HepG2 (cell line): ENCODE measurements at regions not wholly inside any gene's neighbourhood (a gene's known extent, or its start where the extent isn't known, plus 50 kb on each side); places are given as distances from the start of the nearest gene placed in this dataset.
A peak's percentile ranks its signal among the peaks of the same experiment; 100 is the strongest.

Experiments used
- ATF2 ChIP-seq: sonication (generic); formaldehyde crosslinking; IDR thresholded peaks from 2 replicates; pipeline ENCODE4 v1.4.0; 2020; ENCODE audit warnings: missing genetic modification reagents
- CREM ChIP-seq, 2 experiments: sonication (generic) in 1 of 2; formaldehyde crosslinking in 1 of 2; IDR thresholded peaks; 2 replicates each; pipeline versions ENCODE4 v1.4.0 to v1.6.1; 2016 to 2020; ENCODE audit warnings: antibody characterized with exemption in 1 of 2, mild to moderate bottlenecking in 1 of 2, missing genetic modification reagents in 1 of 2
- DNMT3B ChIP-seq: conservative IDR thresholded peaks from 2 replicates; pipeline ENCODE4 v1.6.1; 2016; ENCODE audit warnings: missing biosample characterization, control low read depth
- EED ChIP-seq: sonication (generic); formaldehyde crosslinking; IDR thresholded peaks from 2 replicates; pipeline ENCODE4 v1.5.0; 2020; ENCODE audit warnings: mild to moderate bottlenecking, missing genetic modification reagents
- GMEB2 ChIP-seq: IDR thresholded peaks from 2 replicates; pipeline ENCODE4 v1.6.1; 2016; ENCODE audit warnings: missing biosample characterization, missing genetic modification reagents, low read depth
- HNRNPUL1 ChIP-seq: fragments of 200-400 bp; formaldehyde crosslinking; IDR thresholded peaks from 2 replicates; pipeline ENCODE4 v1.6.1; 2017; ENCODE audit warnings: low read depth, mild to moderate bottlenecking, low read length, moderate library complexity
- HOXA3 ChIP-seq: sonication (generic); formaldehyde crosslinking; IDR thresholded peaks from 2 replicates; pipeline ENCODE4 v1.5.0; 2020; ENCODE audit warnings: missing genetic modification reagents
- MEF2D ChIP-seq: sonication (generic); formaldehyde crosslinking; IDR thresholded peaks from 2 replicates; pipeline ENCODE4 v1.5.1; 2020; ENCODE audit warnings: mild to moderate bottlenecking, missing genetic modification reagents
- MTERF4 ChIP-seq: sonication (generic); formaldehyde crosslinking; IDR thresholded peaks from 2 replicates; pipeline ENCODE4 v1.8.0; 2023; ENCODE audit warnings: mild to moderate bottlenecking, missing genetic modification reagents
- NR1H2 ChIP-seq: sonication (generic); formaldehyde crosslinking; IDR thresholded peaks from 2 replicates; pipeline ENCODE4 v1.8.1; 2022; ENCODE audit warnings: low read depth, missing genetic modification reagents, borderline replicate concordance
- NR2F6 ChIP-seq, 2 experiments: IDR thresholded peaks; 2 replicates each; pipeline ENCODE4 v1.6.1; 2016; ENCODE audit warnings: antibody characterized with exemption in 1 of 2, mild to moderate bottlenecking in 1 of 2
- PATZ1 ChIP-seq: sonication (generic); formaldehyde crosslinking; IDR thresholded peaks from 2 replicates; pipeline ENCODE4 v1.4.0; 2020; ENCODE audit warnings: missing genetic modification reagents
- RXRB ChIP-seq: IDR thresholded peaks from 2 replicates; pipeline ENCODE4 v1.6.1; 2016; ENCODE audit warnings: borderline replicate concordance, missing genetic modification reagents, missing compliant biosample characterization
- TAF15 ChIP-seq: fragments of 200-400 bp; formaldehyde crosslinking; IDR thresholded peaks from one replicate; pipeline ENCODE4 v1.6.1; 2018; ENCODE audit warnings: mild to moderate bottlenecking, low read depth, low read length; ENCODE audit not compliant: poor library complexity, severe bottlenecking
- TCF7 ChIP-seq: sonication (generic); IDR thresholded peaks from 2 replicates; pipeline ENCODE4 v1.6.1; 2016; ENCODE audit warnings: antibody characterized with exemption, low read depth
- TFDP2 ChIP-seq: sonication (generic); formaldehyde crosslinking; IDR thresholded peaks from 2 replicates; pipeline ENCODE4 v1.4.0; 2020; ENCODE audit warnings: missing genetic modification reagents
- TOE1 ChIP-seq: sonication (generic); formaldehyde crosslinking; IDR thresholded peaks from 2 replicates; pipeline ENCODE4 v1.4.0; 2020; ENCODE audit warnings: mild to moderate bottlenecking, missing genetic modification reagents
- U2AF2 ChIP-seq: fragments of 200-400 bp; formaldehyde crosslinking; IDR thresholded peaks from 2 replicates; pipeline ENCODE4 v1.6.1; 2017; ENCODE audit warnings: low read depth, mild to moderate bottlenecking, low read length
- ZFP36 ChIP-seq: fragments of 150-350 bp; IDR thresholded peaks from 2 replicates; pipeline ENCODE4 v1.6.1; 2018; ENCODE audit warnings: borderline replicate concordance, low read length, low read depth; ENCODE audit not compliant: partially characterized antibody
- ZNF34 ChIP-seq: sonication (generic); formaldehyde crosslinking; IDR thresholded peaks from 2 replicates; pipeline ENCODE4 v1.4.0; 2020; ENCODE audit warnings: mild to moderate bottlenecking, missing genetic modification reagents, borderline replicate concordance
- ZNF501 ChIP-seq: sonication (generic); formaldehyde crosslinking; IDR thresholded peaks from 2 replicates; pipeline ENCODE4 v1.5.1; 2020; ENCODE audit warnings: mild to moderate bottlenecking, moderate library complexity, missing genetic modification reagents
- ZNF713 ChIP-seq: sonication (generic); formaldehyde crosslinking; IDR thresholded peaks from 2 replicates; pipeline ENCODE4 v1.4.0; 2020; ENCODE audit warnings: mild to moderate bottlenecking, missing genetic modification reagents
- ZNF83 ChIP-seq: sonication (generic); formaldehyde crosslinking; IDR thresholded peaks from 2 replicates; pipeline ENCODE4 v1.4.0; 2020; ENCODE audit warnings: missing genetic modification reagents, mild to moderate bottlenecking, borderline replicate concordance
- ZSCAN20 ChIP-seq: sonication (generic); formaldehyde crosslinking; IDR thresholded peaks from 2 replicates; pipeline ENCODE4 v1.4.0; 2020; ENCODE audit warnings: missing genetic modification reagents, mild to moderate bottlenecking, borderline replicate concordance

- no peak for TF ChIP-seq TFDP2 (CRISPR knock-in tag)
- TF ChIP-seq NR1H2 (CRISPR knock-in tag), result no peak
- TF ChIP-seq ZFP36, result no peak
- TF ChIP-seq ZNF83 (CRISPR knock-in tag), result no peak
- no peak for TF ChIP-seq ZNF713
- TF ChIP-seq ZNF34 (CRISPR knock-in tag), result no peak
- no peak for TF ChIP-seq ATF2 (CRISPR knock-in tag)
- no peak for TF ChIP-seq DNMT3B (CRISPR knock-in tag)
- TF ChIP-seq EED, result no peak
- TF ChIP-seq TAF15, result no peak
- peak; percentile 13; the same call in 1 of the 2 replicates for TF ChIP-seq PATZ1 (CRISPR knock-in tag)
- peak; percentile 42; the same call in 1 of the 2 replicates for TF ChIP-seq TOE1 (CRISPR knock-in tag)
- TF ChIP-seq MEF2D (CRISPR knock-in tag), result no peak; the same call in 1 of the 2 replicates
- TF ChIP-seq TCF7, result no peak
- TF ChIP-seq ZSCAN20, result no peak
- TF ChIP-seq NR2F6 (IDR thresholded peaks at IDR 0.05), result no peak
- no peak for TF ChIP-seq NR2F6 (CRISPR knock-in tag; IDR thresholded peaks at IDR 0.05)
- no peak for TF ChIP-seq RXRB (CRISPR knock-in tag)
- no peak for TF ChIP-seq HNRNPUL1
- no peak for TF ChIP-seq GMEB2 (CRISPR knock-in tag)
- no peak for TF ChIP-seq ZNF501
- no peak for TF ChIP-seq HOXA3
- peak; percentile 61; the same call in 1 of the 2 replicates for TF ChIP-seq MTERF4 (CRISPR knock-in tag)
- no peak for TF ChIP-seq U2AF2
- TF ChIP-seq CREM (IDR thresholded peaks at IDR 0.05), result no peak
- no peak for TF ChIP-seq CREM (CRISPR knock-in tag; IDR thresholded peaks at IDR 0.05)
These were observed 100.9 kb downstream of the HFE start (continued) for GRCh38 chr6:26187981-26188635.
